SH-SY5Y (cell line): ENCODE measurements at regions not wholly inside any gene's neighbourhood (a gene's known extent, or its start where the extent isn't known, plus 50 kb on each side); places are given as distances from the start of the nearest gene placed in this dataset.

Experiments used
- GATA2 ChIP-seq: IDR thresholded peaks from 2 replicates; pipeline ENCODE4 v1.6.1; 2011; ENCODE audit warnings: mild to moderate bottlenecking, low read depth, low read length
- GATA3 ChIP-seq: IDR thresholded peaks from 2 replicates; pipeline ENCODE4 v1.6.1; 2011; ENCODE audit warnings: low read depth, mild to moderate bottlenecking, low read length, moderate library complexity

GRCh38 chr1:38527373-38527966 lies 332.1 kb downstream of the RRAGC start:
- TF ChIP-seq GATA3 (no peak), GATA2 (no peak)

- TF ChIP-seq GATA2 (no peak), GATA3 (no peak)
These were observed 333.5 kb downstream of the RRAGC start for GRCh38 chr1:38526046-38526445.

DNA sequence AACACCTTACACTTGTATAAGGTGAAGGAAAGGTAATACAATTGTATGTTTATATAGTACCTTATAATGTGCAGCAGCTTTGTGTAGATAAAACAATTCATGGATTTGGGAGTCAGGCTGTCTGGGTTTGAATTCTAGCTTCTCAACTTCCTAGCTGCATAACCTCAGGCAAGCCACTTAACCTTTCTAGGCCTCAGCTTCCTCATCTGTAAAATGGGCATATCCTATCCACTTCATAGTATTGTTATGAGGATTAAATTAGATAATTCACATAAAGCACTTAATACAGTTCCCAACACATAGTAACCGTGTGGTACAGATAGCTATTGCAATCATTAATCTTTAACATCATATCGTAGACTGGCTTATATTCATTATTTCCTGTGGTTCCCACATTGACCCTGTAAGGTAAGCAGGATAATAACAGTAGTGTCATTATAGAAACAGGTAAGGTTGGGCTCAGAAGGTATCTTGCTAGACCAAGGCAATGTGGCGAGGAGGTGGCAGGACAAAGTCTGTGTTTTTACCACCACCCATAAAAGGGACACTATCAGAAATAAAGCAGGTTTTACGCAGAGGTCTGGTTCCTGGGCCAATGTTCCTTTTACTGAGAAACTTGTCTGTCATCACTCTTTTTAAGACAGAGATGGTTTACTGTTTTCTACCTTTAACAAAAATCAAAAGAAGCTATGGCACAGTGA lies 334.1 kb downstream of the RRAGC start:
- no peak for TF ChIP-seq GATA2
- no peak for TF ChIP-seq GATA3

DNA sequence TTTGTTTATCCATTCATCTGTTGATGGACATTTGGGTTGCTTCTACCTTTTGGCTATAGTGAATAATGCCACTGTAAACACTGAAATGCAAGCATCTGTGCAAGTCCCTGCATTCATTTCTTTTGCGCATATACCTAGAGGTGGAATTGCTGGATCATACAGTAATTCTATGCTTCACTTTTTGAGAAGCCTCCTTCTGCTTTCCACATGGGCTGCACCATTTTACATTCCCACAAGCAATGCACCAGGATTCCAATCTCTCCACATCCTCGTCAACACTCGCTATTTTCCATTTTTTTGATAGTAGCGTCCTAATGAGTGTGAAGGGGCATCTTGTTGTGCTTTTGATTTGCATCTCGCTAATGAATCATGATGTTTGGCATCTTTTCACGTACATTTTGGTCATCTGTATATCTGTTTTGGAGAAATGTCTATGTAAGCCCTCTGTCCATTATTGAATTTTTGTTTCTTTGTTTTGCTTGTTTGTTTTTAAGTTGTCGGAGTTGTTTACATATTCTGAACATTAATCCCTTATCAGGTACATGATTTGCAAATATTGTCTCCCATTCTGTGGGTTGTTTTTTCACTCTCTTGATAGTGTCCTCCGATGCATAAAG lies 335.4 kb downstream of the RRAGC start:
- TF ChIP-seq GATA2 (no peak), GATA3 (no peak)

DNA sequence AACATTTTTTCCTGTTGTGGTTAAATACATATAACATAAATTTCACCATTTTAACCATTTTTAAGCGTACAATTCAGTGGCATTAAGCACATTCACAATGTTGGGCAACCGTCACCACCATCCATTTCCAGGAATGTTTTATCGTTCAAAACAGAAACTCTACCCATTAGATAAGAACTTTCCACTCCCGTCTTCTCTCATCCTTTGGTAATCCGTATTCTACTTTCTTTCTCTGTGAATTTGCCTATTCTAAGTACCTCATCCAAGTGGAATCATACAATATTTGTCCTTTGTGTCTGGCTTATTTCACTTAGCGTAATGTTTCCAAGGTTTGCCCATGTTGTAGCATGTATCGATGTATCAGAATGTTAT lies 336.0 kb downstream of the RRAGC start:
- TF ChIP-seq GATA2 (no peak), GATA3 (no peak)

- no peak for TF ChIP-seq GATA2
- no peak for TF ChIP-seq GATA3
These were observed 336.5 kb downstream of the RRAGC start for GRCh38 chr1:38522915-38523567.

DNA sequence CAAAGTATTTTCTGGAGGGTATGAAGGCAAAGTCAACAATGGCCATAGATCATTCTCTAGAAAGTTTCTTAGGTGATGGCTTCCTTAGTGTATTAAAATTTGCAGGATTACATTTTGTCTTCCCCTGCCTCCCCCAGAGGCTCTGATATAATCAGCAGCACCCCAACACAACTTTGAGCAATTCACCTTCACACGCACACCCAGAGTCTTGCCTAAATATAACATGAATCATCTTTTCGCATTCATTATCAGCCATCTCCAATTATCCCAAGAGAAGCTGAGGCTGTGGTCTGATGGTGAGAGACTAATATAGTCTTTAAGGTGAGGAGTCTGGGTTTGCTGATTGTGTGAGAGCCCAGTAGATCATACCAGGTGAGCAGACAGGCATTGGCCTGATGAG lies 343.0 kb downstream of the RRAGC start:
- TF ChIP-seq GATA3 (no peak), GATA2 (no peak)

DNA sequence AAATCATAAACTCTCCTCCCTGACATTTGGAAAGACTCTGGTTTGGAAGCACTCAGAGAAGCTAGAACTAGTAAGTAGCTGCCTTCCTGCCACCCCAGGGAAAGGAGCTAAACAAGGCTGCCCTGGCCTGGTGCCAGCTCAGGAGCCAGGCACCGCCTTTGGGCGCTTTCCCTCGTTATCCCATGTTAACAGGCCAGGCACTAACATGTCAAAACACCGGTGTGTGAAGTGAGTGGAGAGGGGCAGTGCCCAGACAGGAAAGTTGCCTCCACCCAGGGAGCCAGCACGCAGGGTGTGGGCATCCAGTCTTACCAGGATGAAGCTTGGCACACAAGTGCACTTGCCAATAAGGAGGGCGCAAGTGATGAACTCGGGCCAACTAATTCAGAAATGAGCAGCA lies 346.8 kb downstream of the RRAGC start:
- TF ChIP-seq GATA2 (no peak), GATA3 (no peak)

DNA sequence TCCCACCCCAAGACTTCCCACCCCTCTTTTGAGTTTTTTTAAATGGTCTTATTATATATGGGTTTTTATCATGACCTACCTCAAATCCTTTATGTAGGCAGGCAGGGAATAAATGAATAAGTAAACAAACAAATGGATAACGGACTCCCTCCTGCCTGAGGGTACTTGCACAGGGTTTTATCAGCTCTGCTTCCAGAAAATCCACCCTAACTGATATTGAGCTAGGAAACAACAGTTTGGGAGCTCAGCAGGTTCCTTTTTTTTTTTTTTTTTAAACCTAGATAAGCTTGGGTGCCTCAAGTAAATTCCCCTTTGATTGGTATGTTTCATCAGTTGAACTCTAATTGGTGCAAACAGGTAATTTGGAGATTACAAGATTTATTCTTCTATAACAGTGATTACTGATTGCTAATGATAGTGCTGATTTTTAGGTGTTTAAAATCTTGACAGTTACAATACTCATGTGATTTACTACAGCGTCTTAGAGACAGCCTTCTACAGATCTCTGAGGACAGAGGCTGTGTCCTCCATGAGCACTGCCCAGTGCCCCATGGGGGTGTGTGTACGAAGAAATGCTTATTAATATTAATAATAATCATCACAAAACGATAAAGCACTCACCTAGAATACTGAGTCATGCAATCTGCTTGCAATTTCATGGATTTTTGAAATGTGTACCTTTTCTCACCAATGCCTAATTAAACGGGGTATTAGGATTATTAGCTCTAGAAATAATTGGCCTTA lies 347.4 kb downstream of the RRAGC start:
- no peak for TF ChIP-seq GATA2
- no peak for TF ChIP-seq GATA3

- TF ChIP-seq GATA2 (no peak), GATA3 (no peak)
These were observed 351.3 kb downstream of the RRAGC start for GRCh38 chr1:38508232-38508631.

- TF ChIP-seq GATA2 (no peak), GATA3 (no peak)
These were observed 352.0 kb downstream of the RRAGC start for GRCh38 chr1:38507563-38507962.

GRCh38 chr1:38505944-38506343 lies 353.6 kb downstream of the RRAGC start:
- no peak for TF ChIP-seq GATA3
- TF ChIP-seq GATA2: no peak

DNA sequence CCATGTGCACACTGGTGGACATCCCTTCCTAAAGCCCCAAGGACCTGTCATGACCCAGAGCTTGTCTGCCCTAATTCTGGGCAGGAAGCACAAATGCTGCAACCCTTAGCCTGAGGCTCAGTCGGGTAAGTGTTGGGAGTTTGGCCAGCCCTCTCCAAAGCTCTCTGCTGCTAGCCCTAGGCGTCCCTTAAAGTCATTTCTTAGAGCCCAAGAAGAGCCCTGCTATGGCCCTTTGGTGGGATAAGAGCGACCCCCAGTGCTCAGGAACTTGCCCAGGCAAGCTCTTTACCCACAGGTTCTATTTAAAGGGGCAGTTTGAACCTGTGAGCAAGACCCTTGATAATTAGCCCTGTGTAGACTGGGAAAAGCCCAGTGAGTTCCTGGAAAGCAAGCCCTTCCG lies 356.8 kb downstream of the RRAGC start:
- TF ChIP-seq GATA3 (no peak), GATA2 (no peak)

DNA sequence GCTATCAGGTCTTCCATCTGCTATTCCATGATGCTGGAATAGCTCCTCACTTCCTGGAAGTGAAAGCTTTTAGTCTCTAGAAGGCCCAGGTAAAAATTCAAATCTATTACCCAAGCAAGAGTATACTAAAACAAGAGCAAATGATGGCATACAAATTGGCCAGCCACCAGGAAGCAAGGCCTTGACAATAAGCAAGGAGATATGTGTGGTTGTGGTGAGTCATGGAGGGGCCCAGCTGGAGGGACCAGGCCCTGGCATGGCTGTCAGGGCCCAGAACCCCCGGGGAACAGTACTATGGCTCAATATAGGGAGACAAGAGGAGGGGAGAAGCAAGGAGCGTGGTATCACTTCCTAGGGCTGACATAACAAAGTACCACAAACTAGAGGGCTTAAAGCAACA lies 358.7 kb downstream of the RRAGC start:
- TF ChIP-seq GATA2 (no peak), GATA3 (no peak)

GRCh38 chr1:38500352-38500751 lies 359.2 kb downstream of the RRAGC start:
- TF ChIP-seq GATA2 (no peak), GATA3 (no peak)
